HFFc6 (cell line): ENCODE measurements at regions not wholly inside any gene's neighbourhood (a gene's known extent, or its start where the extent isn't known, plus 50 kb on each side); places are given as distances from the start of the nearest gene placed in this dataset.

Experiments used
- DNase-seq: peaks from one replicate; pipeline ENCODE4 v3.0.0-alpha.2; 2018
- H3K27ac Mint-ChIP-seq: 2 replicates; pipeline ENCODE4 v1.8.0; 2020; ENCODE audit warnings: mild to moderate bottlenecking, mixed read lengths
- H3K27me3 Mint-ChIP-seq: 2 replicates; pipeline ENCODE4 v1.8.0; 2021; ENCODE audit warnings: mild to moderate bottlenecking, moderate library complexity, mixed read lengths; ENCODE audit not compliant: insufficient read depth
- H3K36me3 Mint-ChIP-seq: 2 replicates; pipeline ENCODE4 v1.8.0; 2021; ENCODE audit warnings: low read depth, mixed read lengths
- H3K4me1 Mint-ChIP-seq: 2 replicates; pipeline ENCODE4 v1.8.0; 2020; ENCODE audit warnings: low read depth, mixed read lengths
- H3K4me3 Mint-ChIP-seq: 2 replicates; pipeline ENCODE4 v1.8.0; 2020; ENCODE audit warnings: mild to moderate bottlenecking, moderate library complexity, mixed read lengths
- H3K9me3 Mint-ChIP-seq: 2 replicates; pipeline ENCODE4 v1.8.0; 2020; ENCODE audit warnings: mild to moderate bottlenecking, mixed read lengths
- TF ChIP-seq, protein P1 (sequence below): fragments of 200-600 bp; sonication (generic); IDR thresholded peaks from 2 replicates; pipeline ENCODE4 v1.5.0; 2021; ENCODE audit warnings: antibody characterized with exemption, mild to moderate bottlenecking

GRCh38 chr10:105674448-105674847 lies 1033.4 kb downstream of the SORCS3 start:
- TF ChIP-seq, protein P1, sequence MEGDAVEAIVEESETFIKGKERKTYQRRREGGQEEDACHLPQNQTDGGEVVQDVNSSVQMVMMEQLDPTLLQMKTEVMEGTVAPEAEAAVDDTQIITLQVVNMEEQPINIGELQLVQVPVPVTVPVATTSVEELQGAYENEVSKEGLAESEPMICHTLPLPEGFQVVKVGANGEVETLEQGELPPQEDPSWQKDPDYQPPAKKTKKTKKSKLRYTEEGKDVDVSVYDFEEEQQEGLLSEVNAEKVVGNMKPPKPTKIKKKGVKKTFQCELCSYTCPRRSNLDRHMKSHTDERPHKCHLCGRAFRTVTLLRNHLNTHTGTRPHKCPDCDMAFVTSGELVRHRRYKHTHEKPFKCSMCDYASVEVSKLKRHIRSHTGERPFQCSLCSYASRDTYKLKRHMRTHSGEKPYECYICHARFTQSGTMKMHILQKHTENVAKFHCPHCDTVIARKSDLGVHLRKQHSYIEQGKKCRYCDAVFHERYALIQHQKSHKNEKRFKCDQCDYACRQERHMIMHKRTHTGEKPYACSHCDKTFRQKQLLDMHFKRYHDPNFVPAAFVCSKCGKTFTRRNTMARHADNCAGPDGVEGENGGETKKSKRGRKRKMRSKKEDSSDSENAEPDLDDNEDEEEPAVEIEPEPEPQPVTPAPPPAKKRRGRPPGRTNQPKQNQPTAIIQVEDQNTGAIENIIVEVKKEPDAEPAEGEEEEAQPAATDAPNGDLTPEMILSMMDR, result no peak
- H3K4me3 Mint-ChIP-seq, result no peak overlapping the region
- no peaks in the 10 kb centered on the region for H3K27me3 Mint-ChIP-seq
- H3K27ac Mint-ChIP-seq, result no peak overlapping the region
- H3K36me3 Mint-ChIP-seq, result no peaks in the 10 kb centered on the region
- H3K9me3 Mint-ChIP-seq, result peaks cover 40% of the 10 kb centered on the region
- no peak for DNase-seq
- no peaks in the 10 kb centered on the region for H3K4me1 Mint-ChIP-seq

GRCh38 chr10:105658696-105659095 lies 1017.6 kb downstream of the SORCS3 start:
- H3K4me1 Mint-ChIP-seq, result no peaks in the 10 kb centered on the region
- no peaks in the 10 kb centered on the region; the same call in 1 of the 2 replicates for H3K27me3 Mint-ChIP-seq
- TF ChIP-seq, protein P1, result no peak
- H3K36me3 Mint-ChIP-seq, result no peaks in the 10 kb centered on the region
- H3K27ac Mint-ChIP-seq, result no peak overlapping the region
- peaks cover 43% of the 10 kb centered on the region for H3K9me3 Mint-ChIP-seq
- H3K4me3 Mint-ChIP-seq, result no peak overlapping the region
- DNase-seq, result no peak

- Mint-ChIP-seq H3K27me3 (no peaks in the 10 kb centered on the region; the same call in 1 of the 2 replicates), H3K4me3 (no peak overlapping the region), H3K9me3 (peaks cover 50% of the 10 kb centered on the region), H3K27ac (no peak overlapping the region), H3K4me1 (no peaks in the 10 kb centered on the region), H3K36me3 (no peaks in the 10 kb centered on the region)
- no peak for DNase-seq
- TF ChIP-seq, protein P1, result no peak
Observed at GRCh38 chr10:105656856-105657255, 1015.8 kb downstream of the SORCS3 start.

DNA sequence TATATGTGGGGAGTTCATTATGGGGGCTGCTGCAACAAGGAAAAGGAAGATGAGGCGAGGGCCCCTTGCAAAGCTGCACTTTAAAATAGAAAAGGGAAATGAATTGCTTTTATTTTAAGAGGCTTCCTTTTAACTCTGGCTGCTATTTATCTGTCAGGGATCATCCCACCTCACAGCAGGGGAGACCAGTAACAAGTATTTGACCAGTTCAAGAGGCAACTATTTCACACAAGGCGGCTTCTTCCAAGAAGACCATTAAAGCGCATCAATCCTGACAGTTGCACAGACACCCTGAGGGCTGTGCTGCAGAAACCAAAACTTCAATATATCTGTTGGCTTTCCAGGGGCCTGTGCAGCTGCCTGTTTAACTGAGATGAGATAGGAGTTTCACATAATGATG lies 1009.2 kb downstream of the SORCS3 start:
- TF ChIP-seq, protein P1, result no peak
- H3K36me3 Mint-ChIP-seq, result no peaks in the 10 kb centered on the region
- peaks cover 61% of the 10 kb centered on the region for H3K9me3 Mint-ChIP-seq
- no peaks in the 10 kb centered on the region for H3K4me1 Mint-ChIP-seq
- no peaks in the 10 kb centered on the region; the same call in 1 of the 2 replicates for H3K27me3 Mint-ChIP-seq
- no peak overlapping the region for H3K27ac Mint-ChIP-seq
- no peak for DNase-seq
- H3K4me3 Mint-ChIP-seq, result no peak overlapping the region

GRCh38 chr10:105647354-105647753 lies 1006.3 kb downstream of the SORCS3 start:
- no peak overlapping the region for H3K27ac Mint-ChIP-seq
- DNase-seq, result no peak
- H3K4me1 Mint-ChIP-seq, result no peaks in the 10 kb centered on the region
- no peak overlapping the region for H3K4me3 Mint-ChIP-seq
- H3K27me3 Mint-ChIP-seq, result no peaks in the 10 kb centered on the region
- H3K9me3 Mint-ChIP-seq, result peaks cover 61% of the 10 kb centered on the region
- no peaks in the 10 kb centered on the region for H3K36me3 Mint-ChIP-seq
- TF ChIP-seq, protein P1, result no peak

DNA sequence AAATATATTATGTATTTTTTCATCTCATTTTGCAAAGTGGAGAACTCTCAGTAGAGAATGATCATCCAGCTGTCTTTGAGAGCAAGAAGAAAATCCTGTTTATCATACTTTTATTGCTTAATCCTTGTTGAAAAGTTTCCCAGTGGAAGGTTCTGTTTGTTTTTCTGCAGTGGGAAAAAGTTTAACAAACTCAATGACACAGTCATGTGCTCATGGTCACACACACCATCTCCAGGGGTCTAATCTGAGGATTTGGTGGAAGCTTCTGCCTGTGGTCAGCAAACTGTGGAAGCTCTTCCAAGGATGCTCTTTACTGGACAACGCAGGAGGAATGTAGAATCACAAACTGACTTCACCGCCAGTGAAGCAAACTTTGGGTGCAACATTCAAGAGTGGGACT lies 1003.9 kb downstream of the SORCS3 start:
- no peak for DNase-seq
- no peaks in the 10 kb centered on the region for H3K36me3 Mint-ChIP-seq
- H3K4me3 Mint-ChIP-seq, result no peak overlapping the region
- peaks cover 58% of the 10 kb centered on the region for H3K9me3 Mint-ChIP-seq
- no peaks in the 10 kb centered on the region for H3K4me1 Mint-ChIP-seq
- TF ChIP-seq, protein P1, result no peak
- no peaks in the 10 kb centered on the region for H3K27me3 Mint-ChIP-seq
- H3K27ac Mint-ChIP-seq, result no peak overlapping the region
